PFSK-1 (cell line): ENCODE measurements at regions not wholly inside any gene's neighbourhood (a gene's known extent, or its start where the extent isn't known, plus 50 kb on each side); places are given as distances from the start of the nearest gene placed in this dataset.

Experiments
- FOXP2 ChIP-seq: optimal IDR thresholded peaks from 2 replicates; pipeline ENCODE3; 2011; ENCODE audit warnings: borderline replicate concordance, control low read depth, inconsistent platforms; ENCODE audit not compliant: insufficient read depth; ENCODE audit errors: extremely low read length, extremely low read depth
- POLR2AphosphoS5 ChIP-seq: IDR thresholded peaks from 2 replicates; pipeline ENCODE4 v1.6.1; 2012; ENCODE audit warnings: low read depth, mild to moderate bottlenecking, control low read depth, low read length, moderate library complexity
- SIN3A ChIP-seq: IDR thresholded peaks from 2 replicates; pipeline ENCODE4 v1.6.1; 2012; ENCODE audit warnings: mild to moderate bottlenecking, low read length, moderate library complexity, borderline replicate concordance; ENCODE audit not compliant: insufficient read depth
- TAF1 ChIP-seq: IDR thresholded peaks from 2 replicates; pipeline ENCODE4 v1.6.1; 2012; ENCODE audit warnings: low read length, control low read depth, borderline replicate concordance; ENCODE audit not compliant: insufficient read depth
- TF ChIP-seq, protein P1 (sequence below), 2 experiments: IDR thresholded peaks; 2 replicates each; pipeline versions ENCODE4 v1.6.1 to v1.8.0; 2011 to 2012; ENCODE audit warnings: low read depth in 2 of 2, low read length in 2 of 2, control low read depth in 1 of 2, inconsistent platforms in 1 of 2, mild to moderate bottlenecking in 1 of 2, moderate library complexity in 1 of 2; ENCODE audit not compliant: insufficient read depth in 1 of 2

DNA sequence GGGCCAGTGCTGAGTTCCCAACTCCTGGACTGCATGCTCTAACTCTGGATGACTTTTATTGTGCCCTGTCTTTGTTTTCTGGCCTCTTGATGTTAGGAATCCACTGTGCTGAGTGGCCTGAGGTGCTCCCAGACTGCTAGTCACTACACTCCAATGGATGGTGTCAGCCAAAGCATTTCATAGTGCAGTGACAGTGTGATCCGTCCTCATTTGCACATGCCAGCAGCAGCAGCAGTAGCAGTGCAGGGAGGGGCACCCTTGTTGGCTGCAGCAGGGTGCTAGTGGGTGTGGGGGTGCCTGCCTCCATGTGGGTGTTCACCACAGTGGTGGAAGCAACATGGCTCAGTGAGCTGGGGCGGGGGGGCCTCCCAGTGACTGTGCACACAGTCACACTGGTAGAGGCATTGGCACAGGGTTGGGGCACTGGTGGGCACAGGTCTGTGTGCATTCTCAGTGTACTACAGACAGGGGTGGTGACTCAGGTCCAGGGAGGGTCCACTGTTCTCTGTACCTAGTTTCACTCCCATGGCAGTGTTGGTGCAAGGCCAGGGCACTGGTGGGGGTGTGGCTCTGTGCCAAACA lies 214.0 kb downstream of the ZC3H11B start:
- TF ChIP-seq FOXP2 (no peak), SIN3A (no peak), TAF1 (no peak), POLR2AphosphoS5 (no peak)
- TF ChIP-seq, protein P1, sequence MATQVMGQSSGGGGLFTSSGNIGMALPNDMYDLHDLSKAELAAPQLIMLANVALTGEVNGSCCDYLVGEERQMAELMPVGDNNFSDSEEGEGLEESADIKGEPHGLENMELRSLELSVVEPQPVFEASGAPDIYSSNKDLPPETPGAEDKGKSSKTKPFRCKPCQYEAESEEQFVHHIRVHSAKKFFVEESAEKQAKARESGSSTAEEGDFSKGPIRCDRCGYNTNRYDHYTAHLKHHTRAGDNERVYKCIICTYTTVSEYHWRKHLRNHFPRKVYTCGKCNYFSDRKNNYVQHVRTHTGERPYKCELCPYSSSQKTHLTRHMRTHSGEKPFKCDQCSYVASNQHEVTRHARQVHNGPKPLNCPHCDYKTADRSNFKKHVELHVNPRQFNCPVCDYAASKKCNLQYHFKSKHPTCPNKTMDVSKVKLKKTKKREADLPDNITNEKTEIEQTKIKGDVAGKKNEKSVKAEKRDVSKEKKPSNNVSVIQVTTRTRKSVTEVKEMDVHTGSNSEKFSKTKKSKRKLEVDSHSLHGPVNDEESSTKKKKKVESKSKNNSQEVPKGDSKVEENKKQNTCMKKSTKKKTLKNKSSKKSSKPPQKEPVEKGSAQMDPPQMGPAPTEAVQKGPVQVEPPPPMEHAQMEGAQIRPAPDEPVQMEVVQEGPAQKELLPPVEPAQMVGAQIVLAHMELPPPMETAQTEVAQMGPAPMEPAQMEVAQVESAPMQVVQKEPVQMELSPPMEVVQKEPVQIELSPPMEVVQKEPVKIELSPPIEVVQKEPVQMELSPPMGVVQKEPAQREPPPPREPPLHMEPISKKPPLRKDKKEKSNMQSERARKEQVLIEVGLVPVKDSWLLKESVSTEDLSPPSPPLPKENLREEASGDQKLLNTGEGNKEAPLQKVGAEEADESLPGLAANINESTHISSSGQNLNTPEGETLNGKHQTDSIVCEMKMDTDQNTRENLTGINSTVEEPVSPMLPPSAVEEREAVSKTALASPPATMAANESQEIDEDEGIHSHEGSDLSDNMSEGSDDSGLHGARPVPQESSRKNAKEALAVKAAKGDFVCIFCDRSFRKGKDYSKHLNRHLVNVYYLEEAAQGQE (IDR thresholded peaks at IDR 0.05; ENCODE audit: insufficient read depth in 1 of 2, low read depth in 2 of 2, low read length in 2 of 2) = no peak

DNA sequence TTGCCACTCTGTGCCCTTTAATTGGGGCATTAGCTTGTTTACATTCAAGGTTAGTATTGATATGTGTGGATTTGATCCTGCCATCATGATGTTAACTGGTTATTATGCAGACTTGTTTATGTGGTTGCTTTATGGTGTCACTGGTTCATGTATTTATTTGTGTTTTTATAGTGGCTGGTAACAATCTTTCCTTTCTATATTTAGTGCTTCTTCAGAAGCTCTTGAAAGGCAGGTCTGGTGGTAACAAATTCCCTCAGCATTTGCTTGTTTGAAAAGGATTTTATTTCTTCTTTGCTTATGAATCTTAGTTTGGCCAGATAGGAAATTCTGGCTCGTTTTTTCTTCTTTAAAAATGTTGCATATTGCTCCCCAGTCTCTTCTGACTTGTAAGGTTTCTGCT lies 215.4 kb downstream of the ZC3H11B start:
- TF ChIP-seq SIN3A (no peak), POLR2AphosphoS5 (no peak), FOXP2 (no peak), TAF1 (no peak)
- TF ChIP-seq, protein P1 (IDR thresholded peaks at IDR 0.05; ENCODE audit: insufficient read depth in 1 of 2, low read depth in 2 of 2, low read length in 2 of 2) = no peak

DNA sequence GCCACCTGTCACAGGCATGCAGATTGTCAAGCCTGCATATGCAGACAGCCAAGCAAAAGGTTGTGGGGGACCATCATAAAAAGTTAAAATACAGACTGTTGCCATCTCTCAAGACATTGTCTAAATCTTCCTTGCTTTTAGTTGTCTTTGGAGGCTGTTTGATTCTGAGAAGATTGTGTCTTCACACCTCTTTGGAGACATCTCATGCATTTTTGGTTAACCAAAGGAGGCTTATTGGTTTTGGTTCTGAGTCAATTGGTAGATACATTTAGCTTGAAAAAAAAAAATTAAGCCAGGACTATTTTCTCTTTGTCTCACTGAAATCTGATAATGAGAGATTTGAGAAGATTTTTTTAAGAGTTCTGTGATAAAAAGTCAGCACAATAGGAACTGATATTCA lies 217.6 kb downstream of the LYPLAL1 start:
- TF ChIP-seq, protein P1 (IDR thresholded peaks at IDR 0.05; ENCODE audit: insufficient read depth in 1 of 2, low read depth in 2 of 2, low read length in 2 of 2) = no peak
- no peak for TF ChIP-seq FOXP2
- no peak for TF ChIP-seq TAF1
- TF ChIP-seq POLR2AphosphoS5 = no peak
- no peak for TF ChIP-seq SIN3A

DNA sequence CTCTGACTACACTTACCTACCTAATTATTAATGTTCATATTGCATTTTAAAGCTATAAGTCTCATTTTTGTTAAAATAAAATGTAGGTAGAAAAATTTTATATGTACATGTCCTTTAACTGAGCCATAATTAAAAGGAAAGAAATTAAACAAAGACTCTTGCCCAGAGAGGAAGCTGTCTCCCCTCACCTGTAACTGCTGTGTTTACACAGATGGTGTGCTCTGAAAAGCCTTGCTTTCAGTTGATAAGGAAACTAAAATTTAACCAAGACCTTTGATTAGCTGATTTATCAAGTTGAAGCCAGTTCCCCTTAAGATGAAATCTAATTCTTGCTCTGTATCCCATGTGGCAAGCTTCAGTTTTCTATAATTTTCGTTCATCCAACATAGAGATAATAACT lies 213.5 kb downstream of the LYPLAL1 start:
- TF ChIP-seq, protein P1 (IDR thresholded peaks at IDR 0.05; ENCODE audit: insufficient read depth in 1 of 2, low read depth in 2 of 2, low read length in 2 of 2) = no peak
- TF ChIP-seq POLR2AphosphoS5 (no peak), FOXP2 (no peak), SIN3A (no peak), TAF1 (no peak)
